ENCODE measurements at regions not wholly inside any gene's neighbourhood (a gene's known extent, or its start where the extent isn't known, plus 50 kb on each side); places are given as distances from the start of the nearest gene placed in this dataset.

- no peak for TF ChIP-seq CEBPB (IDR thresholded peaks at IDR 0.05; ENCODE audit: low read depth)
- no peak for TF ChIP-seq CTCF (IDR thresholded peaks at IDR 0.05 in 2 of 3, conservative IDR thresholded peaks at IDR 0.05 in 1 of 3; ENCODE audit: borderline replicate concordance in 1 of 3, insufficient read depth in 1 of 3, low read depth in 2 of 3, low read length in 2 of 3)
- TF ChIP-seq EZH2phosphoT487 (IDR thresholded peaks at IDR 0.05; ENCODE audit: borderline replicate concordance) = no peak
- no peak for TF ChIP-seq ELF1 (IDR thresholded peaks at IDR 0.05; ENCODE audit: borderline replicate concordance, low read depth)
- no peak for TF ChIP-seq ZFX (IDR thresholded peaks at IDR 0.05)
- TF ChIP-seq, protein P1, sequence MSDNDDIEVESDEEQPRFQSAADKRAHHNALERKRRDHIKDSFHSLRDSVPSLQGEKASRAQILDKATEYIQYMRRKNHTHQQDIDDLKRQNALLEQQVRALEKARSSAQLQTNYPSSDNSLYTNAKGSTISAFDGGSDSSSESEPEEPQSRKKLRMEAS (IDR thresholded peaks at IDR 0.05) = no peak
- TF ChIP-seq POLR2AphosphoS5 (IDR thresholded peaks at IDR 0.05; ENCODE audit: low read depth, low read length) = no peak
- TF ChIP-seq JUND (IDR thresholded peaks at IDR 0.05) = no peak
- TF ChIP-seq POLR2A (IDR thresholded peaks at IDR 0.05; ENCODE audit: borderline replicate concordance, extremely low read depth, insufficient read depth, insufficient read length) = no peak
These were observed 68.0 kb upstream of the INSIG1 start for GRCh38 chr7:155229548-155230168.
